Liver (tissue), 7 donors: ENCODE measurements at regions not wholly inside any gene's neighbourhood (a gene's known extent, or its start where the extent isn't known, plus 50 kb on each side); places are given as distances from the start of the nearest gene placed in this dataset.
"Not testable (repeated sequence)": the region's sequence is repeated elsewhere in the genome, so short reads cannot be mapped to it uniquely, and the experiment has no call there.

Experiments used
- DNase-seq: peaks from one replicate; pipeline ENCODE4 v3.0.0-alpha.2; 2017; ENCODE audit warnings: low spot score
- H3K27ac ChIP-seq, 2 donors: one replicate each; pipeline ENCODE4 v1.7.0; 2013; ENCODE audit warnings: inconsistent platforms in 2 of 2, low read length in 2 of 2, control low read depth in 1 of 2, low read depth in 1 of 2, mild to moderate bottlenecking in 1 of 2
- H3K27me3 ChIP-seq, 4 donors: one replicate each; pipeline versions ENCODE4 v1.6.1 to v1.7.0; 2013; ENCODE audit warnings: low read length in 3 of 4, inconsistent platforms in 1 of 4, mild to moderate bottlenecking in 1 of 4, moderate library complexity in 1 of 4; ENCODE audit not compliant: control insufficient read depth in 4 of 4, insufficient read depth in 4 of 4
- H3K36me3 ChIP-seq, 4 donors: one replicate each; pipeline versions ENCODE4 v1.6.1 to v1.7.0; 2013; ENCODE audit warnings: low read length in 3 of 4, mild to moderate bottlenecking in 3 of 4, low read depth in 1 of 4, moderate library complexity in 1 of 4; ENCODE audit not compliant: control insufficient read depth in 4 of 4, insufficient read depth in 3 of 4
- H3K4me1 ChIP-seq, 4 donors: one replicate each; pipeline versions ENCODE4 v1.6.1 to v1.7.0; 2013; ENCODE audit warnings: low read length in 3 of 4, mild to moderate bottlenecking in 3 of 4, moderate library complexity in 1 of 4; ENCODE audit not compliant: control insufficient read depth in 4 of 4, insufficient read depth in 4 of 4
- H3K4me3 ChIP-seq, 3 donors: one replicate each; pipeline versions ENCODE4 v1.6.1 to v1.7.0; 2013; ENCODE audit warnings: low read length in 3 of 3, control low read depth in 1 of 3, low read depth in 1 of 3, mild to moderate bottlenecking in 1 of 3
- H3K9ac ChIP-seq, 2 donors: one replicate each; pipeline ENCODE4 v1.7.0; 2013; ENCODE audit warnings: low read length in 2 of 2, mild to moderate bottlenecking in 2 of 2, moderate library complexity in 2 of 2, control low read depth in 1 of 2, low read depth in 1 of 2
- H3K9me3 ChIP-seq, 4 donors: one replicate each; pipeline versions ENCODE4 v1.6.1 to v1.7.0; 2013; ENCODE audit warnings: low read length in 3 of 4; ENCODE audit not compliant: control insufficient read depth in 4 of 4
- EGR1 ChIP-seq, 2 donors: IDR thresholded peaks; 2 replicates each; pipeline ENCODE4 v1.6.1; 2016 to 2018; ENCODE audit warnings: antibody characterized with exemption in 2 of 2, low read depth in 2 of 2
- FOXA1 ChIP-seq: IDR thresholded peaks from 2 replicates; pipeline ENCODE4 v1.6.1; 2016; ENCODE audit warnings: antibody characterized with exemption
- RAD21 ChIP-seq, 2 donors: IDR thresholded peaks; 2 replicates each; pipeline ENCODE4 v1.6.1; 2016; ENCODE audit warnings: antibody characterized with exemption in 2 of 2, mild to moderate bottlenecking in 2 of 2
- WGBS: extraction: QIAGEN DNeasy Blood & Tissue Kit; methylation state at CpG from one replicate; pipeline ENCODE4 v1.1.7; 2013; 5-methylcytosine and 5-hydroxymethylcytosine counted together
- TF ChIP-seq, protein P1 (sequence below): IDR thresholded peaks from 2 replicates; pipeline ENCODE4 v1.6.1; 2016; ENCODE audit warnings: antibody characterized with exemption, mild to moderate bottlenecking
- TF ChIP-seq, protein P2 (sequence below): IDR thresholded peaks from 2 replicates; pipeline ENCODE4 v1.6.1; 2016; ENCODE audit warnings: antibody characterized with exemption
- donor health status: healthy.
- donor health status: healthy.
- donor health status: healthy.
- donor health status: healthy.

DNA sequence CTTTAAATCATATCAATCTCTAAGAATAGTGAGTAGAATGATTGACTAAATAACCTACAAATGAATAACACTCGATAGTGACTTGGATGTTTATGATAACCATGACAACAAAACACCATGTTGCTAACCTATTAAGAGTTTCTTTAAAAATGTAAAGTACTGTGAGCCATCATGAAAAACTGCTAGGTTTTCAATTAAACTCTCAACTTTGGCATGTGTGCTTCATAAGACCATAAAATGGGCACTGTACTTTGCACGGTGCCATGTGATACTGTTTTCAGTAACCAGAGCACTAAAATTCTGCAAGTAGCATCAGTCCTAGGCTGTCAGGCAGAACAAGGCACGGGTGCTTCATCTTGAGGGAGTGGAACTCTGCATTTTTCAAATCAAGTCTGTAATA is 96.2 kb upstream of the TRIM77 start:
- H3K4me1 ChIP-seq: peaks cover 0 to 2% (median 0%) of the 10 kb centered on the region in 4 donors
- DNase-seq: no peak
- no peaks in the 10 kb centered on the region for H3K9me3 ChIP-seq
- H3K36me3 ChIP-seq: no peaks in the 10 kb centered on the region
- no peaks in the 10 kb centered on the region for H3K27me3 ChIP-seq
- WGBS: 78% methylated on average over 3 of the region's 3 CpGs
- H3K27ac ChIP-seq: no peak overlapping the region
- TF ChIP-seq, protein P1, sequence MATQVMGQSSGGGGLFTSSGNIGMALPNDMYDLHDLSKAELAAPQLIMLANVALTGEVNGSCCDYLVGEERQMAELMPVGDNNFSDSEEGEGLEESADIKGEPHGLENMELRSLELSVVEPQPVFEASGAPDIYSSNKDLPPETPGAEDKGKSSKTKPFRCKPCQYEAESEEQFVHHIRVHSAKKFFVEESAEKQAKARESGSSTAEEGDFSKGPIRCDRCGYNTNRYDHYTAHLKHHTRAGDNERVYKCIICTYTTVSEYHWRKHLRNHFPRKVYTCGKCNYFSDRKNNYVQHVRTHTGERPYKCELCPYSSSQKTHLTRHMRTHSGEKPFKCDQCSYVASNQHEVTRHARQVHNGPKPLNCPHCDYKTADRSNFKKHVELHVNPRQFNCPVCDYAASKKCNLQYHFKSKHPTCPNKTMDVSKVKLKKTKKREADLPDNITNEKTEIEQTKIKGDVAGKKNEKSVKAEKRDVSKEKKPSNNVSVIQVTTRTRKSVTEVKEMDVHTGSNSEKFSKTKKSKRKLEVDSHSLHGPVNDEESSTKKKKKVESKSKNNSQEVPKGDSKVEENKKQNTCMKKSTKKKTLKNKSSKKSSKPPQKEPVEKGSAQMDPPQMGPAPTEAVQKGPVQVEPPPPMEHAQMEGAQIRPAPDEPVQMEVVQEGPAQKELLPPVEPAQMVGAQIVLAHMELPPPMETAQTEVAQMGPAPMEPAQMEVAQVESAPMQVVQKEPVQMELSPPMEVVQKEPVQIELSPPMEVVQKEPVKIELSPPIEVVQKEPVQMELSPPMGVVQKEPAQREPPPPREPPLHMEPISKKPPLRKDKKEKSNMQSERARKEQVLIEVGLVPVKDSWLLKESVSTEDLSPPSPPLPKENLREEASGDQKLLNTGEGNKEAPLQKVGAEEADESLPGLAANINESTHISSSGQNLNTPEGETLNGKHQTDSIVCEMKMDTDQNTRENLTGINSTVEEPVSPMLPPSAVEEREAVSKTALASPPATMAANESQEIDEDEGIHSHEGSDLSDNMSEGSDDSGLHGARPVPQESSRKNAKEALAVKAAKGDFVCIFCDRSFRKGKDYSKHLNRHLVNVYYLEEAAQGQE: no peak
- TF ChIP-seq, protein P2, sequence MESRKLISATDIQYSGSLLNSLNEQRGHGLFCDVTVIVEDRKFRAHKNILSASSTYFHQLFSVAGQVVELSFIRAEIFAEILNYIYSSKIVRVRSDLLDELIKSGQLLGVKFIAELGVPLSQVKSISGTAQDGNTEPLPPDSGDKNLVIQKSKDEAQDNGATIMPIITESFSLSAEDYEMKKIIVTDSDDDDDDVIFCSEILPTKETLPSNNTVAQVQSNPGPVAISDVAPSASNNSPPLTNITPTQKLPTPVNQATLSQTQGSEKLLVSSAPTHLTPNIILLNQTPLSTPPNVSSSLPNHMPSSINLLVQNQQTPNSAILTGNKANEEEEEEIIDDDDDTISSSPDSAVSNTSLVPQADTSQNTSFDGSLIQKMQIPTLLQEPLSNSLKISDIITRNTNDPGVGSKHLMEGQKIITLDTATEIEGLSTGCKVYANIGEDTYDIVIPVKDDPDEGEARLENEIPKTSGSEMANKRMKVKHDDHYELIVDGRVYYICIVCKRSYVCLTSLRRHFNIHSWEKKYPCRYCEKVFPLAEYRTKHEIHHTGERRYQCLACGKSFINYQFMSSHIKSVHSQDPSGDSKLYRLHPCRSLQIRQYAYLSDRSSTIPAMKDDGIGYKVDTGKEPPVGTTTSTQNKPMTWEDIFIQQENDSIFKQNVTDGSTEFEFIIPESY: no peak
- no peak for TF ChIP-seq FOXA1
- no peak for TF ChIP-seq EGR1 (IDR thresholded peaks at IDR 0.05; ENCODE audit: low read depth in 2 of 2)
- H3K9ac ChIP-seq: no peak overlapping the region
- H3K4me3 ChIP-seq: no peak overlapping the region

DNA sequence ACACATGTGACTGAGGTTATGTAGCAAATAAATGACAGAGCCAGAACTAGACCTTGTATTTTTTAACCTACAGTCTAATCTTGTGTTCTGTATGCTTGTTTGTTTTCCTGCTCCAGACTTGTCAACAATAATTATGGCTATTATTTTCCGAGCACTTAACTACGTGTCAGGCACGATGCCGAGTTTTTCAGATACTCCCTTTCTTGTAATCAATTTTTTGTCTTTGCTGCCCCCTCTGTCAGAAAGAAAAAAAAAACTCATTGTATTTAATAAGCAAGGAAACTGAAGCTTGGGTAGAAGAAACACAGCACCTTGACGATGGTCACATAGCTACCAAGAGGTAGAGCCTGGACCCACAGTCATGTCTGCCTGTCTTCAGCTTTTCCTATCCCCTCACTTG is 95.7 kb upstream of the TRIM77 start:
- not testable (repeated sequence) for DNase-seq

DNA sequence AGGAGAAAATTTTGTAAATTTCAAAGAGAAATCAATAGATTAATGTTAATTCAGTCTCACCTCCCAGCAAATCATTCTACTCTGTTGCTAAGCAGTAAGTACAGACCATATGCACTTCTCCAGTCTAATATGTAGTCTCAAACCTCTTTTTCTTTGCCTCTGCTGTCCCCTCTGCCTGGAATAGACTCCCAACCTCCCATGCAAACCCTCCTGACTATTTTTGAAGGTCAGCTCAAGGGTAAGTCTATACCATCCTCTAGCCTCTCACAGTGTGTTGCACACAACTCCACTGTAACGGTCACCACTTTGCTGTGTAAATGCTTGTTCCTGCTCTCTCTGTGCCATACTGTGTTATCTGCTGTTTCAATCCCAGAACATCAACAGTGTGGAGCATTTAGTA is 94.5 kb upstream of the TRIM77 start:
- H3K36me3 ChIP-seq, H3K9ac ChIP-seq, H3K27me3 ChIP-seq, DNase-seq, H3K9me3 ChIP-seq, H3K4me1 ChIP-seq, H3K27ac ChIP-seq, H3K4me3 ChIP-seq: not testable (repeated sequence)
- 96% methylated on average over 1 of the region's 1 CpG for WGBS

More for the DNA sequence above, 95.7 kb upstream of the TRIM77 start:
- not testable (repeated sequence) for H3K27ac ChIP-seq, H3K4me3 ChIP-seq, H3K27me3 ChIP-seq, H3K9ac ChIP-seq, H3K9me3 ChIP-seq, H3K4me1 ChIP-seq, H3K36me3 ChIP-seq
- WGBS: 22% methylated on average over 5 of the region's 5 CpGs
- peak; percentile 23 to 27 for TF ChIP-seq RAD21 (IDR thresholded peaks at IDR 0.05)

DNA sequence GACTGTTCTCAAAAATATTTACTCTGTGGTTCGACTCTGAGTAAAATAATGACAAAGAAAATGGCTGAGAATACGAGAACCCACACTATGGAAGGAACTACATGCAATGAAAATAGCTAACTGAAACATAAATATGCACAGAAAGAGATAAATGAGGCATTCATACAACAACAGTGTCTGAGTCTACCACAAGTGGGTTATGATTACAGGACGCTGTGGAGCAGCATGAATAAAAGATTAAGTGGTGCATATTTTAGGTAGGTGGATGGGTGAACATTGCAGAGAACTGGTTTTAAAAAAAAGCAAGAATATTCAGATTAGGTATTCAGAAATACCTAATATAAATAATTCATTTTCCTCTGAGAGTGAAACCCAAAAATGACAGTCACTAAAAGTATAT is 93.9 kb upstream of the TRIM77 start:
- H3K27me3 ChIP-seq, DNase-seq, H3K36me3 ChIP-seq, H3K4me3 ChIP-seq, H3K9me3 ChIP-seq, H3K9ac ChIP-seq, H3K27ac ChIP-seq, H3K4me1 ChIP-seq: not testable (repeated sequence)
- WGBS: 78% methylated on average over 3 of the region's 3 CpGs
